ENCODE measurements at regions not wholly inside any gene's neighbourhood (a gene's known extent, or its start where the extent isn't known, plus 50 kb on each side); places are given as distances from the start of the nearest gene placed in this dataset.

DNA sequence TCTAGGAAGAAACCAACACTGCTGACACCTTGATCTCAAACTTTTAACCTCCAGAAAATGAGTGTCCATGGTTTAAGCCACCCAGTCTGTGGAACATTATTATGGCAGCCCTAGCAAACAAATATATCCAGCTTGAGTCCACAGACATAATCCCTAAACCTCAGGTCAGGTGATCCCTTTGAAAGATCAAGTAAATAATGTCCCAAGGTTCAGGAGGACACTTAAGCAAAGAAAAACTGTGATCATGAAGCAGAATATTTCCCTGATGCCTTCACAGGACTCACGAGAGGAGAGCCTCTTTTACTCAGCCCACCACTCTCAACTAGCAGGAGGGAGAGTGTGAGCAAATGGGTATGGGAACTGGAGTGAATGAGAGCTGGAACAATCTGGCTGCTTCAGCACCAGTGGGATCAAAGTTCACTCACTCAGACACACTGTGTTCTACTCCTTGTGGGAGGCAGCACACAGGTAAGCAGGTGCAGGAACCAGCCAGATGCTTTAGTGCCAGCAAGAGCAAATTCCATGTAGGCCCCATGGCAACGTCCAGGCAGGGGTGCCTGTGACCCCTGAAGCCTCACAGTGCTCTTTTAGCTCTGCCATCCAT, 608.4 kb downstream of the RAB28 start:
- ATAC-seq (peak; percentile 86 to 100 (median 90)), FAIRE-seq (no peak)
- WGBS, 2 donors = 36 to 58% methylated on average over 2 of the region's 2 CpGs

DNA sequence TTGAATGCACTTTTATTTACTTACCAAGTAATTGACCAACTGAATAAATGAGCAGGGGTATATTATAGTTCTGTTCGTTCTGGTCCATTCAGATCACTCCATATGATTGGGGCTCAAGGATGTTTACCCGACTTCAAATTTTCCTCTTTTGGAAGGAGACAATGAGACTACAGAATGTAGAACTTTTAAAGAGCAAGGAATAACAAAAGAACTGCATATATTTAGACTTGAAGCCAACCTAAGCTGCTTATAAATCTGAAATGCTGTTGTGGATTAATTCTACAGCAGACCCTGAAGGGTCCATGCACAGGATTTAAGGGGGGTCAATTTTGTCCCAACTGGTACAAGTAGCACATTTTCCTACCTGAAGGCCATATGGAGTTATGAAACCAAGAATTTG, 610.8 kb downstream of the RAB28 start:
- intact Hi-C loops (cut with DNase I) = no loop called here
- Histone ChIP-seq H3K4me1 (no peaks in the 10 kb centered on the region), H3K9me3 (no peaks in the 10 kb centered on the region), H3K27ac (no peak overlapping the region), H3K27me3 (no peaks in the 10 kb centered on the region), H3K36me3 (no peaks in the 10 kb centered on the region), H3K4me3 (no peak overlapping the region)
- ATAC-seq (no peak), FAIRE-seq (no peak), DNase-seq (no peak)
- 79 to 85% methylated on average over 2 of the region's 2 CpGs for WGBS, 2 donors
- TF ChIP-seq, protein P1, sequence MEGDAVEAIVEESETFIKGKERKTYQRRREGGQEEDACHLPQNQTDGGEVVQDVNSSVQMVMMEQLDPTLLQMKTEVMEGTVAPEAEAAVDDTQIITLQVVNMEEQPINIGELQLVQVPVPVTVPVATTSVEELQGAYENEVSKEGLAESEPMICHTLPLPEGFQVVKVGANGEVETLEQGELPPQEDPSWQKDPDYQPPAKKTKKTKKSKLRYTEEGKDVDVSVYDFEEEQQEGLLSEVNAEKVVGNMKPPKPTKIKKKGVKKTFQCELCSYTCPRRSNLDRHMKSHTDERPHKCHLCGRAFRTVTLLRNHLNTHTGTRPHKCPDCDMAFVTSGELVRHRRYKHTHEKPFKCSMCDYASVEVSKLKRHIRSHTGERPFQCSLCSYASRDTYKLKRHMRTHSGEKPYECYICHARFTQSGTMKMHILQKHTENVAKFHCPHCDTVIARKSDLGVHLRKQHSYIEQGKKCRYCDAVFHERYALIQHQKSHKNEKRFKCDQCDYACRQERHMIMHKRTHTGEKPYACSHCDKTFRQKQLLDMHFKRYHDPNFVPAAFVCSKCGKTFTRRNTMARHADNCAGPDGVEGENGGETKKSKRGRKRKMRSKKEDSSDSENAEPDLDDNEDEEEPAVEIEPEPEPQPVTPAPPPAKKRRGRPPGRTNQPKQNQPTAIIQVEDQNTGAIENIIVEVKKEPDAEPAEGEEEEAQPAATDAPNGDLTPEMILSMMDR (IDR thresholded peaks at IDR 0.05) = no peak

More for the DNA sequence above, 608.4 kb downstream of the RAB28 start:
- no peaks in the 10 kb centered on the region for H3K9me3 ChIP-seq
- no peak overlapping the region for H3K4me3 ChIP-seq
- H3K27ac ChIP-seq = no peak overlapping the region
- H3K36me3 ChIP-seq = no peaks in the 10 kb centered on the region
- TF ChIP-seq, protein P1 (IDR thresholded peaks at IDR 0.05) = no peak
- H3K4me1 ChIP-seq = no peaks in the 10 kb centered on the region
- H3K27me3 ChIP-seq = no peaks in the 10 kb centered on the region
- intact Hi-C loops (cut with DNase I) = no loop called here
- DNase-seq = peak in 4 of 6 donors; percentile 16 to 50 (median 40)

- FAIRE-seq = no peak
- 73 to 78% methylated on average over 1 of the region's 1 CpG for WGBS, 2 donors
Observed at GRCh38 chr4:12861422-12861821, 622.7 kb downstream of the RAB28 start.

GRCh38 chr4:12852338-12853307, 631.5 kb downstream of the RAB28 start:
- H3K4me3 ChIP-seq = no peak overlapping the region
- H3K9me3 ChIP-seq = no peaks in the 10 kb centered on the region
- WGBS, 2 donors = 13 to 16% methylated on average over 8 of the region's 8 CpGs
- no peaks in the 10 kb centered on the region for H3K4me1 ChIP-seq
- no peak overlapping the region for H3K27ac ChIP-seq
- H3K27me3 ChIP-seq = peaks cover 0 to 14% (median 0%) of the 10 kb centered on the region in 4 donors
- DNase-seq = peak in 1 of 6 donors; percentile 9
- TF ChIP-seq, protein P1 (IDR thresholded peaks at IDR 0.05) = peak; percentile 16 to 57 (median 47)
- peak; percentile 81 for FAIRE-seq
- ATAC-seq = peak; percentile 74 to 97 (median 95)
- H3K36me3 ChIP-seq = no peaks in the 10 kb centered on the region
- intact Hi-C loops (cut with DNase I) = loop anchor here in 1 of 3 donors (5.0 kb wide), 1 partner anchor 690 kb away; the partner anchor contains the start of gene NKX3-2

More at GRCh38 chr4:12861422-12861821, 622.7 kb downstream of the RAB28 start:
- Histone ChIP-seq H3K4me3 (no peak overlapping the region), H3K27ac (no peak overlapping the region), H3K27me3 (no peaks in the 10 kb centered on the region), H3K36me3 (no peaks in the 10 kb centered on the region), H3K4me1 (no peaks in the 10 kb centered on the region), H3K9me3 (no peaks in the 10 kb centered on the region)
- peak in 1 of 4 donors; percentile 64 for ATAC-seq
- intact Hi-C loops (cut with DNase I) = no loop called here
- TF ChIP-seq, protein P1 (IDR thresholded peaks at IDR 0.05) = no peak
- DNase-seq = no peak

Data from pancreas (tissue), 10 donors.